Iris pigment epithelial cell (primary cell): ENCODE measurements at regions not wholly inside any gene's neighbourhood (a gene's known extent, or its start where the extent isn't known, plus 50 kb on each side); places are given as distances from the start of the nearest gene placed in this dataset.
"Not testable (repeated sequence)": the region's sequence is repeated elsewhere in the genome, so short reads cannot be mapped to it uniquely, and the experiment has no call there.

Source experiments
- DNase-seq: peaks from one replicate; pipeline ENCODE4 v3.0.0-alpha.2; 2011; ENCODE audit warnings: low read depth

DNA sequence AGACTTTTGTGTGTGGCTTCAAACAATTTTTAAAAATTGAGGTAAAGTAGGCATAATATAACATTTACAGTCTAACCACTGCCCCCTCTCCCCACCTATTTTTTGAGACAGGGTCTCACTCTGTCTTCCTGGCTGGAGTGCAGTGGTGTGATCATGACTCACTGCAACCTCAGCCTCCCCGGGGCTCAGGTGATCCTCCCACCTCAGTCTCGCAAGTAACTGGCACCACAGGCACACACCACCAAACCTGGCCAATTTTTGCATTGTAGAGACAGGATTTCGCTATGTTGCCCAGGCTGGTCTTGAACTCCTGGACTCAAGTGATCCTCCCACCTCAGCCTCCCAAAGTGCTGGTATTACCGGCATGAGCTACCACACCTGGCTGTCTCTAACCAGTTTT, 161.8 kb downstream of the GOSR1 start:
- not testable (repeated sequence) for DNase-seq

- not testable (repeated sequence) for DNase-seq
Measured at GRCh38 chr17:30631651-30632050, 154.4 kb downstream of the GOSR1 start.

- DNase-seq = not testable (repeated sequence)
Measured at GRCh38 chr17:30625380-30625779, 148.2 kb downstream of the GOSR1 start.

GRCh38 chr17:30624180-30624579, 147.0 kb downstream of the GOSR1 start:
- not testable (repeated sequence) for DNase-seq

DNA sequence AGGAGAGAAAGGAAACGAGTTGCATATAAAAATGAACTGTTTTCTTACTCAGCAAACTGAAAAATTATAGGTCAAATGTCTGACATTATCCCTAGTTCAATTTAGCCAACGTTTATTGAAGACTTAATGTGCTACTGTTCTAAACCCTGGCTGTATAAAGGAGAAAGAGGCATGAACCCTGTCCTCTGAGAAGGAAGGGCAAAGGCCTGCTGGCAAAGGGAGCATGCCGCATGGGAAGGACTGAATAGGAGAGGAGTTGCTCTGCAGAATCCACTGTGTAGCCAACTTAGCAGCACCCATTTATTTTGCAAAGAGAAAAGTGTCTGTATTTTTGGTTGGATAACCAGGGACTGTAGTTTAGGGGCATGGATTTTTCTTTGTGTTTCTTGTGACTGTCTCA, 132.5 kb downstream of the GOSR1 start:
- not testable (repeated sequence) for DNase-seq

- DNase-seq = no peak
Measured at GRCh38 chr17:30605523-30605922, 128.3 kb downstream of the GOSR1 start.

DNA sequence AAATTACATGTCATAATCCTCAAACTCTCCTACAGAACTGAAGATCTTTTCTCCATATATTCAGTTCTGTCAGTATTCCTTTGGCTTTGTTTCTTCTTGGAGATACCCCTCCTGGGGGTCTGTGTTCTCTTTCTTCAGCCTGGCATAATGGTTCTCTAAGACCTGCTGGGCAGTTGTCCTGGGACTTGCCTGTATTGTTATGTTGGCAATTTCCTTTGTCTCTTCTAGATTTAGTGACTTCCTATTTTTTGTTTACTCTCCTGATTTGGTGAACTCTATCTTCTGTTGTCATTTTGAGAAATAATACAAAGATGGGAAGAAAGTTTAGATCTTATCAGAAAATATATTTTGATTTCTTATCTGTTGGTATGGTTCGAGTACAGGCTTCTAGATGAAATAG, 127.8 kb downstream of the GOSR1 start:
- DNase-seq = no peak

DNA sequence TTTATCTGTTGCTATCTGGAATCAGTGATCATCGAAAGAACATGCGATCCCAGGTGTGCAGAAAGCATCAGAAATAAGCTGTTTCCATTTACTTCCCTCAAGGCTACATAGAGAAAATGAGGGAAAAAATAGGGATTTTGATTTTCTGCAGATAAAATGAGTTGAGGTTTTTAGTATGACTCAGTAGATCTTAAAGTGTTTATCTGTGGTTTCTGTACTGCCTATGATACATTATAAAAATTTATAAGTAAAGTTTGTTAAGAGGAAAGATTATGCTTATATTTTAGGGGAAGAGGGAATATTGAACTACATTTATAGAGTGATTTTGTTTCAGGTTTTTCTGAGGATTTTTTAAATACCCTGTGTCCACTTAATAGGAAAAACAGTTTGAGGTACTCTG, 125.2 kb downstream of the GOSR1 start:
- DNase-seq = peak; percentile 38

- not testable (repeated sequence) for DNase-seq
Measured at GRCh38 chr17:30601984-30602383, 124.8 kb downstream of the GOSR1 start.

DNA sequence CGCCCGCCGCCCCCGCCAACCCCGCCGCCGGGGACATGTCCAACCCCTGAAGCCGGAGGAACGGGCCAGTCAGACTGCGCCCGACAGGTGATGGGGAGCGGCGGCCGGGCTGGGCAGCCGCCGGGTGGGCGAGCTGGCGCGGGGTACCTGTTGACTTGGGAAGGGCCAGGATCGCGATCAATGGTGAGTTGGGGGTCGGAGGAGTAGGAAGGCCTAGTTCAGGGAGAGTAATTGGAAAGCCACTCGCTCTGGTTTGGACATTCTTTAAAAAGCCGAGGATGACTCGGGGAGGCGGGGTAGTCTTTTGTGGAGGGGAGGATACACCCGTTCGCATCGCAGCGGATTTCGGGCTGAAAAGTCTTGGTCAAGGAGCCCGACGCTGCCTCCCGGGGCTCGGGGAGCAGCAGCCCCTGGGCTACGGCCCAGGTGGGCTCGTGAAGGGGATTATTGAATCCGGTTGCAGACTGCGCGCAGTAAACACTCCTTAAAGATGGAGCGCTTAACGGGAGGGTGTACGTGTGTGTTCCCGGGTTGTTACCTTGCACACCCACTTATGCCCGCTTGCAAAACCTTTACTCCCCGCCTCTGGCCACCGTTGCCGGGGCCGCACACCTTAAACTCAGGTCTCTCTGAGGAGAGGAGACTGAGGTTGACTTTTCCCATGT, 123.8 kb downstream of the GOSR1 start:
- DNase-seq = peak; percentile 14

DNA sequence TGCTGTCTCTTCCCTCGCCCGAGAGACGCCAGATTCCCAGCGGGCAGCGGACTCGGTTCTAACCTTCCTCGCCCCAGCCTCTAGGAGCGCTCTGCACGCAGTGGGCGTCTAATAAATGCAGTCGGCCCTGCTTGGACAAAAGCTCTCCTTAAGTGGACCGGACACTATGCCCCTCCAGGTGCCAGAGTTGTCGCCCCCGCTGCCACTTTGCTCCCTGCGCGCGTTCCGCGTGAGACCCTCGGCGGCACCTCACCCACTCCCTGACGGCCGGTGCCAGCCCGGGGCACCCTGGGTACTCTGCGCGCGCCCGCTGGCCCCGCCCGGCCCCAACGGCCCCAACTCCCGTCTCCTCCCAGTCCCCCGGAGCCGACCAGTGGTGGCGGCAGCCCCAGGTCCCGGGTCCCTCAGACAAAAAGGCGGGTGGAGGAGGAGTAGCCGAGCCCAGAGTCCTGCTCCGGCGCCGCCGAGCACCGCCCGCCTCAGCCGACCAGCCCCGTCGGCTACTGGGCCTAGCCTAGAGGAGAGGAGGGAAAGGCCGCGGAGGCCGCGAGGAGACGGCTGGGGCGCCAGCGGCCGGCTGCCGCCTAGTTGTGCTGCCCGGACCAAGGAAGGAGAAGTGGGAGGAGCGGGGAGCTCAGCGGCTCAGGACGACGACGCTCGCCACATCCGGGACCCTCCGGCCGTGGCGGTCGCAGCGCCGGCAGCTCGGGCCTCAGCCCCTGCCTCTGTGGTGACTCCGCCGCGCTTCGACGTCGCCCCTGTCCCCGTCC, 123.0 kb downstream of the GOSR1 start:
- peak; percentile 73 for DNase-seq

DNA sequence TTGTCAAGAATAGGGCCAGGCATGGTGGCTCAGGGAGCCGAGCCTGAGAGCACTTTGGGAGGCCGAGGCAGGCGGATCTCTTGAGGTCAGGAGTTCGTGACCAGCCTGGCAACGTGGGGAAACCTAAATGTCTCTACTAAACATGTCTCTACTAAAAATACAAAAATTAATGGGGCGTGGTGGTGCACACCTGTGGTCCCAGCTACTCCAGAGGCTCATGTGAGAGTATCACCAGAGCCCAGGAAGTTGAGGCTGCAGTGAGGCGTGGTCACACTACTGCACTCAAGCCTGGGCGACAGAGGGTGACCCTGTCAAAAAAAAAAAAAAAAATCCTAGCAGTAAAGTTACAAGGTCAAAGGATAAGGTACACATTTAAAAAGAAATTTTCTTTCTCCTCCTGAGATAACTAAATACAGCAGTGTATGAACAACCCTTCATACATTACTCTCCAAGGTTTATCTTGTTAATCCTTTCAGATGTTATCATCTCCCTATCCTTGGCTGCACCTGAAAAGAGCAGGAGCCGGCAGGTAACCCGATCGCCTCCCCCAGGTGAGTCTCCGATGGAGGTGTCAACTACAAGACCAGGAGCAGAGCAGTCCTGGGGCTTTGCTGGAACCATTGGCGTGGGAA, 122.3 kb downstream of the GOSR1 start:
- no peak for DNase-seq

DNA sequence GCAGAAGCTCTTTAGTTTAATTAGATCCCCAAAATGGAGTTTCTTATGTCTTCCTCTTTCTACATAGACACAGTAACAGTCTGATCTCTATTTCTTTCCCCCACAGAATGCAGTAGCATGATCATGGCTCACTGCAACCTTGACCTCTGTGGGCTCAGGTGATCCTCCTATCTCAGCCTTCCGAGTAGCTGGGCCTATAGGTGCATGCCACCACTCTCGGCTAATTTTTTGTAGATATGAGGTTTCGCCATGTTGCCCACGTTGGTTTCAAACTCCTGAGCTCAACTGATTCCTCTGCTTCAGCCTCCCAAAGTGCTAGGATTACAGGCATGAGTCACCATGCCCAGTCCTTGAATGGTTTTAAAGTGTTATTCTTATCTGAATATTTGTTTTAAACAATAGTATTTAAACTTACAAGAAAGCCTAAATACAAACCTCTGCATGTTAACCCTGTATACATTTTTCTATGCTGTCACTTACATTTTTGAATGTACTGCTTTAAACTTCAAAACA, 120.6 kb downstream of the GOSR1 start:
- DNase-seq = peak; percentile 56

DNA sequence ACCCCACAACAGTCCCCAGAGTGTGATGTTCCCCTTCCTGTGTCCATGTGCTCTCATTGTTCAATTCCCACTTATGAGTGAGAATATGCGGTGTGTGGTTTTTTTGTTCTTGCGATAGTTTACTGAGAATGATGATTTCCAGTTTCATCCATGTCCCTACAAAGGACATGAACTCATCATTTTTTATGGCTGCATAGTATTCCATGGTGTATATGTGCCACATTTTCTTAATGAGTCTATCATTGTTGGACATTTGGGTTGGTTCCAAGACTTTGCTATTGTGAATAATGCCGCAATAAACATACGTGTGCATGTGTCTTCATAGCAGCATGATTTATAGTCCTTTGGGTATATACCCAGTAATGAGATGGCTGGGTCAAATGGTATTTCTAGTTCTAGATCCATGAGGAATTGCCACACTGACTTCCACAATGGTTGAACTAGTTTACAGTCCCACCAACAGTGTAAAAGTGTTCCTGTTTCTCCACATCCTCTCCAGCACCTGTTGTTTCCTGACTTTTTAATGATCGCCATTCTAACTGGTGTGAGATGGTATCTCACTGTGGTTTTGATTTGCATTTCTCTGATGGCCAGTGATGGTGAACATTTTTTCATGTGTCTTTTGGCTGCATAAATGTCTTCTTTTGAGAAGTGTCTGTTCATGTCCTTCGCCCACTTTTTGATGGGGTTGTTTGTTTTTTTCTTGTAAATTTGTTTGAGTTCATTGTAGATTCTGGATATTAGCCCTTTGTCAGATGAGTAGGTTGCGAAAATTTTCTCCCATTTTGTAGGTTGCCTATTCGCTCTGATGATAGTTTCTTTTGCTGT, 120.0 kb downstream of the GOSR1 start:
- DNase-seq = not testable (repeated sequence)

DNA sequence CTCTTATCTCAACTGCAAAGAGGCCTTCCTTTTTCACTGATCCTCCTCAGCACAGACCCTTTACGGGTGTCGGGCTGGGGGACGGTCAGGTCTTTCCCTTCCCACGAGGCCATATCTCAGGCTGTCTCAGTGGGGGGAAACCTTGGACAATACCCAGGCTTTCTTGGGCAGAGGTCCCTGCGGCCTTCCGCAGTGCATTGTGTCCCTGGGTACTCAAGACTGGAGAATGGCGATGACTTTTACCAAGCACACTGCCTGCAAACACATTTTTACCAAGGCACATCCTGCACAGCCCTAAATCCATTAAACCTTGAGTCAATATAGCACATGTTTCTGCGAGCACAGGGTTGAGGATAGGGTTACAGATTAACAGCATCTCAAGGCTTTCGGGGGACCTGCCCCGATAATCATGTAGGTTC, 117.8 kb downstream of the GOSR1 start:
- not testable (repeated sequence) for DNase-seq

- no peak for DNase-seq
Measured at GRCh38 chr17:30594223-30594952, 117.2 kb downstream of the GOSR1 start.

- peak; percentile 40 for DNase-seq
Measured at GRCh38 chr17:30590081-30590733, 113.0 kb downstream of the GOSR1 start.

GRCh38 chr17:30589431-30589830, 112.2 kb downstream of the GOSR1 start:
- DNase-seq = no peak

DNA sequence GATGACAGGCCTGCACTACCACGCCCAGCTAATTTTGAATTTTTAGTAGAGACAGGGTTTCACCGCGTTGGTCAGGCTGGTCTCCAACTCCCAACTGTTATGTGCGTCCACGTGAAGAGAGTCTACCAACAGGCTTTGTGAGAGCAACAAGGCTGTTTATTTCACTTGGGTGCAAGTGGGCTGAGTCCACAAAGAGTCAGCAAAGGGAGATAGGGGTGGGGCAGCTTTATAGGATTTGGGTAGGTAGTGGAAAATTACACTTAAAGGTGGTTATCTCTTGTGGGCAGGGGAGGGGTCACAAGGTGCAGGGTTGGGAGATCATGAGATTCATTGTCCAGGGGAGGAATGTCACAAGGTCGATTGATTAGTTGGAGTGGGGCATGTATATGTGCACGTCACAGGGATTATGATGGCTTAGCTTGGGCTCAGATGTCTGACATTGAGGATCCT, 111.6 kb downstream of the GOSR1 start:
- DNase-seq = no peak

GRCh38 chr17:30586818-30587595, 109.8 kb downstream of the GOSR1 start:
- peak; percentile 94 for DNase-seq
